ENCODE measurements at regions not wholly inside any gene's neighbourhood (a gene's known extent, or its start where the extent isn't known, plus 50 kb on each side); places are given as distances from the start of the nearest gene placed in this dataset.

- H3K4me3 Mint-ChIP-seq: no peak overlapping the region
- peaks cover 8% of the 10 kb centered on the region for H3K9me3 Mint-ChIP-seq
- H3K36me3 Mint-ChIP-seq (ENCODE audit: low read depth): peaks cover under 1% of the 10 kb centered on the region
- no peak for DNase-seq
- no peaks in the 10 kb centered on the region for H3K27me3 Mint-ChIP-seq (ENCODE audit: low read depth, poor library complexity)
- H3K4me1 Mint-ChIP-seq: peaks cover 69% of the 10 kb centered on the region
- H3K27ac Mint-ChIP-seq: peak overlapping the region; percentile 75
- TF ChIP-seq CTCF (IDR thresholded peaks at IDR 0.05): no peak
Measured at GRCh38 chr2:42856106-42856860, 63.9 kb upstream of the HAAO start.

- H3K9me3 Mint-ChIP-seq: peaks cover 4% of the 10 kb centered on the region
- no peak for TF ChIP-seq CTCF (IDR thresholded peaks at IDR 0.05)
- DNase-seq: no peak
- H3K27ac Mint-ChIP-seq: peak overlapping the region; percentile 97
- no peaks in the 10 kb centered on the region for H3K36me3 Mint-ChIP-seq (ENCODE audit: low read depth)
- H3K4me3 Mint-ChIP-seq: no peak overlapping the region
- peaks cover 74% of the 10 kb centered on the region for H3K4me1 Mint-ChIP-seq
- no peaks in the 10 kb centered on the region for H3K27me3 Mint-ChIP-seq (ENCODE audit: low read depth, poor library complexity)
Measured at GRCh38 chr2:42855221-42855970, 63.0 kb upstream of the HAAO start.

- H3K4me3 Mint-ChIP-seq: peak overlapping the region; percentile 22
- peak; percentile 33 for DNase-seq
- peaks cover 74% of the 10 kb centered on the region for H3K4me1 Mint-ChIP-seq
- TF ChIP-seq CTCF (IDR thresholded peaks at IDR 0.05): no peak
- H3K36me3 Mint-ChIP-seq (ENCODE audit: low read depth): no peaks in the 10 kb centered on the region
- peak overlapping the region; percentile 97 for H3K27ac Mint-ChIP-seq
- H3K9me3 Mint-ChIP-seq: no peaks in the 10 kb centered on the region
- no peaks in the 10 kb centered on the region for H3K27me3 Mint-ChIP-seq (ENCODE audit: low read depth, poor library complexity)
Measured at GRCh38 chr2:42854207-42854818, 61.9 kb upstream of the HAAO start.

GRCh38 chr2:42853549-42854206 is 61.3 kb upstream of the HAAO start:
- peaks cover 76% of the 10 kb centered on the region for H3K4me1 Mint-ChIP-seq
- H3K36me3 Mint-ChIP-seq (ENCODE audit: low read depth): no peaks in the 10 kb centered on the region
- H3K4me3 Mint-ChIP-seq: peak overlapping the region; percentile 22
- no peaks in the 10 kb centered on the region for H3K9me3 Mint-ChIP-seq
- peak overlapping the region; percentile 97 for H3K27ac Mint-ChIP-seq
- no peak for DNase-seq
- TF ChIP-seq CTCF (IDR thresholded peaks at IDR 0.05): no peak
- H3K27me3 Mint-ChIP-seq (ENCODE audit: low read depth, poor library complexity): no peaks in the 10 kb centered on the region

GRCh38 chr2:42852798-42853197 is 60.4 kb upstream of the HAAO start:
- Mint-ChIP-seq H3K9me3 (no peaks in the 10 kb centered on the region), H3K36me3 (ENCODE audit: low read depth) (no peaks in the 10 kb centered on the region), H3K27me3 (ENCODE audit: low read depth, poor library complexity) (no peaks in the 10 kb centered on the region), H3K27ac (peak overlapping the region; percentile 97), H3K4me3 (no peak overlapping the region), H3K4me1 (peaks cover 68% of the 10 kb centered on the region)
- no peak for DNase-seq
- no peak for TF ChIP-seq CTCF (IDR thresholded peaks at IDR 0.05)

All from nephron progenitor cell (in vitro differentiated cells).